HG02973 (cell line): ENCODE measurements at regions not wholly inside any gene's neighbourhood (a gene's known extent, or its start where the extent isn't known, plus 50 kb on each side); places are given as distances from the start of the nearest gene placed in this dataset.
"Not testable (repeated sequence)": the region's sequence is repeated elsewhere in the genome, so short reads cannot be mapped to it uniquely, and the experiment has no call there.

Experiments used
- ATAC-seq: cut with Tn5 transposase; IDR thresholded peaks from one replicate; pipeline ENCODE4 v1.9.1; 2021; ENCODE audit warnings: moderate library complexity; ENCODE audit not compliant: unreplicated experiment

DNA sequence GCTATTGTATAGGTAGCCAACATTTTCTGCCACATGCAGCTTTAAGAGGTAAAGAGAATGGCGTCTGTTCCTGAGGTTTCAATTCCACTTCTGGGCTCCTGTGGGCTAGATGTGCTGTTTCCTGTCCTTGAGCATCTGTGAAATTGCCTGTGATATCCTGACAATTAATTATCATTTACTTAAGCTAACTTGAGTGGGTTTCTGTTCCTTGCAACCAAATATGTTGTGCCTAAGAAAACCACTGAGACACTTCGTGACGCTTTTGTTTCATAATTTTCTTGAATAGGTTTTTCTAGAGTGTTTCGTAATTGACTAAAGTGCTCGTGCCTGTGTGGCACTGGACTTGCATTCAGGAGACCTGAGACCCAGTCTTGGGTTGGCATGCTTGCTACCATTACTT lies 127.3 kb upstream of the POU3F1 start:
- no peak for ATAC-seq

- no peak for ATAC-seq
Observed at GRCh38 chr1:38173157-38173831, 126.7 kb upstream of the POU3F1 start.

DNA sequence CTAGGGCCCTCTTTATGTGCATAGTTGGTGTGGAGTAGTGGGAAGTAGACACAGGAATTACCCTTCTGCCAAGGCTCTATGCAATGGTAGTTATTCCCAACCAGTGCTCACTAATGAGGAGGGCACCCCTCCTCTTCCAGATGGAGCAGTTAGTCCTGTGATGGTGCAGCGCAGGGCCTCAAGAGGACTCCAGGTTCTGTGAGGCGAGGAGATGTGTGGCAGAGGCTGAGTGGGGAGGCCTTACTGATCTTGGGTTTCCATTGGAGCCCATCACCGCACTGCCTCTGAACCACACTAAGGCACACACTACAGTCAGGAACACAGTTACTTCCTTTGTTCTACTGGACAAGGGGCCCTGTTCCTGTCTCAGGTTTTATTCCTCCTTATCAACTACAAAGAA lies 122.5 kb upstream of the POU3F1 start:
- no peak for ATAC-seq

- ATAC-seq: no peak
Observed at GRCh38 chr1:38168365-38168764, 121.8 kb upstream of the POU3F1 start.

DNA sequence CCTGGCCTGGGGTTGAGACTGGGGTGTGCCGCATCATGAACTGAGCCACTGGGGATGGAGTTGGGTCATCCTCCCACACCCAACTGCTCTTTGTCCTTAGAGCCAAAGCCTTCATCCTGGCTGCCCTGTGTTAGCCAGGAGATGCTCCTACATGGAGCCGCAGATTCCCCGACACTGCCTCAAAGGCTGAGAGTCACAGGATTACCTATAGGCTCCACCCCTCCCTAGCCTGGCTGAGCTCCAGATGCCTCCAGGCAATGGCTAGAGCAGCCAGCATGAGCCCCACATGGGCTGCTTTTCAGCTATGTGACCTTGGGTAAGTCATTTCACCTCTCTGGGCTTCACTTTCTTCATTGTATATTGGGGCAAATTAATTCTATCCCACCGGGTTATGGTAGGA lies 119.9 kb upstream of the POU3F1 start:
- no peak for ATAC-seq

GRCh38 chr1:38153778-38154470 lies 107.3 kb upstream of the POU3F1 start:
- no peak for ATAC-seq

- no peak for ATAC-seq
Observed at GRCh38 chr1:38153066-38153777, 106.6 kb upstream of the POU3F1 start.

DNA sequence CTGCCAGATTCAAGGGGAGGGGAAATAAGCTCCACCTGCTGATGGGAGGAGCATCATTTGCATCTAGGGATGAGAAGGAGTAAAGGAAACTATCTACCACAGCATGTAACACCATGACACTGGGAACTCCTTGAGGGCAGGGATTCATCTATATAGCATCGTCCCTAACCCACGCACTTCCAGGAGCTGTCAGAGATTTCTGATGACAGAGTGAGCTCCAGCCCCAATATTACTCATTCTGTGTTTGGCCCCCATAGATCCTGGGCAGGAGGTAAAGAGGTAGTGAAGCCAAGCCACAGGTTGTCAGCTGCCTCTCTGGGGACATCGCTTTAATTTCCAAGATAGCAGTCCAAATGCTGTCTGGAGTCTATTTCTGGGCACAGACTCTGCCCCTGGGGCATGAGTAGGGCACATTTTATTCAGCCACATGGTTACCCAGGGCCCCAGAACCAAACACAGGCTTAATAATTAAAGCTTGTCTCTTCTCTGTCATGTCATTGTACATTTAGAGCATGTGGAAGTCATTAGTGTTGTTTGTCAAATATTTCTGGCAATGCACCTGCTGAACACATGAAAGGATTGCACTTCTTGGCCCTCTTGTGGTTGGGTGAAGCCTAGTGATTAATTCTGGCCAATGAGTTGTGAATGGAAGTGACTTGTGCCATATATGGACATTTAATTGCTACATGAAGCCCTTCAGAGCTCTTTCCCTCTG lies 105.9 kb upstream of the POU3F1 start:
- ATAC-seq: no peak

GRCh38 chr1:38151399-38151798 lies 104.8 kb upstream of the POU3F1 start:
- ATAC-seq: no peak

DNA sequence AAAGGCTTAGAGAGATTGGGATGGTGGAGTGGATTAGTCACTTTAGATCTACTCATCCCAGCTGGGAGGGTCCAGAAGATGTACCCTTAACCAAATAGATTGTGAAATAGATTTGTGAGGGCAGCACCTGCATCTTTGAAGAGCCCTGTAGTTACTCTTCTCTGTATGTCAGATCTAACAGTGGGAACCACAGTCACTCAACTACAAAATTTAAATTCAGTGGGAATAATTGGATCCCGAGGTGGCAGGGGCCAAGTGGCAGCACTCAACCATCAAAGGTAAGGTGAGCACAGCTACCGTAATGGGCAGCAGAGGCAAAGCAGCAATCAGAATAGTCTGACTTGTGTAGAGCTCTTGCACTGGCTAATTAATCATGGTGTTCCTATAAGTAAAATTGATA lies 99.5 kb upstream of the POU3F1 start:
- ATAC-seq: not testable (repeated sequence)

DNA sequence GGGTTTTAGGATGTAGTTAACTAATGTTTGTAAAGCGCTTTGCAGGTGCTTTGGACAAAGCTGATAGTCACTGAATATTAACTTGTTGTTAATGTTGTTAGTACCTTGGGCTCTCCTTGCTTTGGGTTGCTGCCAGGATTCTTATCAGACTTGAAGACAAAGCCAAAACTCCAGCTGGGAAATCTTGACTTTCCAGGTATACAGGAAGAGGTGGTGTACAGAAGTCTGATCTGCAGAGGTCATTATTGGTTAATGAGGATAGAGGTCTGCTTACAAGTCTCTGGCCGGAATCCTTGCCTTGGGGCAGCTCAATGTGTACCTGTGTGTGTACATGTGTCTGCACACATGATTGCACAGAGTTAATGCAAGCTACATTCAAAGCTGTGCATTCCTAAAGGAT lies 96.0 kb upstream of the POU3F1 start:
- no peak for ATAC-seq

DNA sequence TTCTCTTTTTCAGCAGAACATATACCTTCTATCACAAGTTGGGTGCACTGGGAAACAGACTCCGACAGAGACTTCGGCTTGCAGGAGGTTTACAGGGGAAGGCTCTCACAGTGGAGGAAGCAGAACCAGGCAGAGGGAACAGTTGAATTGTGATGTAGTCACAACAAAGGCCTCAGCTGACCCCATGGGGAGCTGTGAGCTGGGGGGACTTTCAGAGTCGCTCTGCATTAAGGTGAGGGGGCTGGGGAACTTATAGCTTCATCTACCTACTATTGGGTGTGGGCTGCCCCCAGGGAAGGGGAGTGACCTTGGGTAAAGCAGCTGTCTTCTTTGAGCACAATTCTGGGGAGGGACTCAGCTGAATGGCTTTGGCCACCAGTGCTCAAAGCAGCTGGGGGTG lies 94.9 kb upstream of the POU3F1 start:
- ATAC-seq: no peak

DNA sequence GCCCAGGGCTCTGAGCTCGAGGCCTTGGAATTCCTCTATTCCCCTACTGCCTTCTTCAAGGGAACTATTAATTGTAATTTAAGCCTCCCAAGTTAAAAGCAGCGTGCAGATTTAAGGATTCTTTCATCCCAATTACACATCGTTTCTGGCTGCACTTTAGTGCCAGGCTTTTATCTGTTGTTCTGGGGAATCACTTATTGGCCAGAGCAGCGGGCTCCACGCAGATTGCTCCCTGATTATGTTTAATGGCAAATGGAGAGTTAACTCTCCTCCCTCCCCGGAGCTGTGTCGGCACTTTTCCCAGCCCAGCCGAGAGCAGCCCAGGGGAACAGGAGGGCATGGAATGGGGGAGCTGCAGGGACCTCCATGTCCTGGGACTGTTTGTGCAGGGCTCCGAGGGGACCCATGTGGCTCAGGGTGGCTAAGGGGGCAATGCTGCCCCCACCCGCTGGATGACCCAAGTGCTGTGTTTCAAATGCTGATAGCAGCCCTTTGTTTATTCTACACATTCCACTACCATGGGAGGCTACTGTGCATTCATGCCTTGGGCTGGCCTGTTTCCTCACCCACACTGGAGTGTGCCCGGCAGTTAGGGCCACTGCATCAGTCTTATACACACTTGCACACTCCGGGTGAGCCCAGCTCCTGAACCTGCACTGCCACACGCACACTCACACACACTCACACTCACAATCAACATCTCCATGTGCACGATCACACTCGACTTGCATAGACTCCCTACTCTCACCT lies 93.3 kb upstream of the POU3F1 start:
- no peak for ATAC-seq

- ATAC-seq: no peak
Observed at GRCh38 chr1:38138498-38139233, 92.1 kb upstream of the POU3F1 start.

DNA sequence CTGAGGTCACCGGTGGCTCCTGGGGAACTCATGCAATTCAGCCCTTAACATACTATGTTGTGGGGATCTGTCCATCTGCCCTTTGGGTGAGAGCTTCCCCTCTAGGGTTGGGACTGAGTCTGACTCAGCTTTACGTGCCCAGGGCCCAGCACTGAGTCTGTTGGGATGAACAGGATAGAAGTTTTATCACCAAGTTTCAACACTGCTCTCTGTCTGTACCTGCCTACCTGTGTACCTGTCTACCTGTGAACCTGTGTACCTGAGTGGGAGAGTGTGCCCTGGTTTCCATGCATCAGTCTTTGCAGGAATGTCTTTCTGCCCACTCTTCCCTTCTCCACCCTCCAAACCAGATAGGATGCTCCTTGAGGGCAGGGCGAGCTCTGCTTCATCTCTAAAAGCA lies 90.6 kb upstream of the POU3F1 start:
- no peak for ATAC-seq

GRCh38 chr1:38135625-38136414 lies 89.2 kb upstream of the POU3F1 start:
- ATAC-seq: no peak

GRCh38 chr1:38134294-38134755 lies 87.7 kb upstream of the POU3F1 start:
- no peak for ATAC-seq

DNA sequence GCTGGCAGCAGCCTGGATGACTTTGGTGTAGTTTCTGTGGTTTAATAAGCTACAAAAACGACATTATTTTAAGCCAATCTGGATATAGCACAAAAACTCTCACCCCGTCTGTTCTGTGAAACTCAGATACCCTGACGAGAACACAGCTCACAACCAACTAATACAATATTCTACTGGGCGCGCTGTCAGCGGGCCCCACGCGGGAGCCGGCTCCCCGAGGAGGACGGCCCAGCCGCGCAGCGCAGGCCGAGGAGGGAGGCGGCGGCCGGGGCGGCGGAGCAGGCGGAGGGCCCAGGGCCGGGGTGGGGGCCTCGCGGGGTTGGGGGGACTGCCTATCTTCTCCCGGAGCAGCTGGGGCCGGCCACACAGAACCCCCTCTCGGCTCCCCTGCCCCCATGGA lies 87.2 kb upstream of the POU3F1 start:
- no peak for ATAC-seq

DNA sequence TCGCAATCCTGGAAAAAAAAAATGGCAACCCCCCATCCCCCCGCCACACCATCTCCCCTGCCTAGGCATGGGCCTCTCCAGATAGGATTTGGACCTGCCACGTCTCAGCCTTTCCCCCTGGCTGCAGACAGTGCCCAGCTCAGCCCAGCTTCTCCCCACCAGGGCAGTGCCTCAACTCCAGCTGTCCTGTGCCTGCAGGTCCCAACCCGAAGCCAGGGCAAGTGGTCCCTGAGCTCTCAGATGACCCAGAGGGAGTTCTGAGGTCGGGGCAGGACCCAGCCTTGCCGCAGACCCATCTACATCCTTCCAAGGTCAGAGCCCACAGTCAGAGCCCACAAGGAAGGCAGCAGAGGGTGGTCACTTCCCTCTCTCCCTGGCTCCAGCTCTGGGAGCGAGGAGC lies 86.7 kb upstream of the POU3F1 start:
- ATAC-seq: no peak
